Keratinocyte (primary cell): ENCODE measurements at regions not wholly inside any gene's neighbourhood (a gene's known extent, or its start where the extent isn't known, plus 50 kb on each side); places are given as distances from the start of the nearest gene placed in this dataset.

Source experiments
- DNase-seq: peaks from one replicate; pipeline ENCODE4 v3.0.0-alpha.2; 2011; ENCODE audit warnings: low read depth, missing footprints, low spot score
- FAIRE-seq: peaks from 2 replicates; lab custom pipeline; 2011; peaks lifted over from hg19 to GRCh38; lab: Jason Lieb, UNC
- H2AFZ ChIP-seq: 2 replicates; pipeline ENCODE4 v1.6.0; 2012; ENCODE audit warnings: low read length, control low read depth, inconsistent platforms; ENCODE audit not compliant: control insufficient read depth
- H3K27ac ChIP-seq: 2 replicates; pipeline ENCODE4 v1.5.1; 2011; ENCODE audit warnings: low read length; ENCODE audit not compliant: control insufficient read depth, insufficient read depth
- H3K27me3 ChIP-seq: 3 replicates; pipeline ENCODE4 v1.6.0; 2011; ENCODE audit warnings: low read length; ENCODE audit not compliant: control insufficient read depth, insufficient read depth; ENCODE audit errors: extremely low read depth
- H3K36me3 ChIP-seq, 2 experiments: 2 replicates in 1 of 2; 3 replicates in 1 of 2; pipeline ENCODE4 v1.5.1; 2011; ENCODE audit warnings: low read length in 2 of 2, mild to moderate bottlenecking in 1 of 2; ENCODE audit not compliant: control insufficient read depth in 2 of 2, insufficient read depth in 2 of 2; ENCODE audit errors: extremely low read depth in 1 of 2
- H3K4me1 ChIP-seq: 3 replicates; pipeline ENCODE4 v1.5.1; 2011; ENCODE audit warnings: low read length; ENCODE audit not compliant: control insufficient read depth, insufficient read depth; ENCODE audit errors: extremely low read depth
- H3K4me2 ChIP-seq: 3 replicates; pipeline ENCODE4 v1.6.0; 2011; ENCODE audit warnings: low read depth, low read length; ENCODE audit not compliant: control insufficient read depth, insufficient read depth; ENCODE audit errors: extremely low read depth
- H3K4me3 ChIP-seq, 3 experiments: fragments of 200-600 bp in 1 of 3; sonication (generic) in 1 of 3; 2 replicates in 2 of 3; 3 replicates in 1 of 3; pipeline ENCODE4 v1.5.1; 2011 to 2016; ENCODE audit warnings: low read length in 3 of 3, mild to moderate bottlenecking in 3 of 3, control low read depth in 2 of 3, inconsistent platforms in 1 of 3, low read depth in 1 of 3, mixed read lengths in 1 of 3, mixed run types in 1 of 3, moderate library complexity in 1 of 3; ENCODE audit not compliant: control insufficient read depth in 2 of 3, insufficient read depth in 2 of 3; ENCODE audit errors: extremely low read depth in 1 of 3
- H3K79me2 ChIP-seq: 2 replicates; pipeline ENCODE4 v1.6.0; 2012; ENCODE audit warnings: low read length; ENCODE audit not compliant: control insufficient read depth, insufficient read depth
- H3K9ac ChIP-seq: 3 replicates; pipeline ENCODE4 v1.6.0; 2011; ENCODE audit warnings: low read length; ENCODE audit not compliant: control insufficient read depth, insufficient read depth; ENCODE audit errors: extremely low read depth
- H3K9me1 ChIP-seq: 3 replicates; pipeline ENCODE4 v1.6.0; 2011; ENCODE audit warnings: low read length; ENCODE audit not compliant: control insufficient read depth, insufficient read depth; ENCODE audit errors: extremely low read depth
- H3K9me3 ChIP-seq: 2 replicates; pipeline ENCODE4 v1.5.1; 2012; ENCODE audit warnings: low read depth, low read length; ENCODE audit not compliant: control insufficient read depth
- H4K20me1 ChIP-seq: 3 replicates; pipeline ENCODE4 v1.6.0; 2011; ENCODE audit warnings: low read length; ENCODE audit not compliant: control insufficient read depth, insufficient read depth; ENCODE audit errors: extremely low read depth
- CTCF ChIP-seq, 3 experiments: IDR thresholded peaks in 1 of 3; conservative IDR thresholded peaks in 1 of 3; optimal IDR thresholded peaks in 1 of 3; 2 replicates in 2 of 3; 3 replicates in 1 of 3; pipeline versions ENCODE3 to v1.5.1; 2011; ENCODE audit warnings: low read length in 3 of 3, mild to moderate bottlenecking in 3 of 3, moderate library complexity in 2 of 3, control low read depth in 1 of 3, inconsistent platforms in 1 of 3; ENCODE audit not compliant: insufficient read depth in 2 of 3; ENCODE audit errors: extremely low read depth in 1 of 3
- EZH2 ChIP-seq: IDR thresholded peaks from one replicate; pipeline ENCODE4 v1.6.1; 2012; ENCODE audit warnings: inconsistent platforms, mild to moderate bottlenecking, low read length, moderate library complexity
- dilution Hi-C: fragments of 300-500 bp; cut with MboI; formaldehyde crosslinking; loops from one replicate; pipeline ENCODE4 v1.7.0; 2020; ENCODE audit warnings: low sequenced_read_pairs; ENCODE audit not compliant: extremely low pct_ligation_motif_present

- H3K36me3 ChIP-seq: no peaks in the 10 kb centered on the region
- H3K9ac ChIP-seq: no peak overlapping the region
- DNase-seq: no peak
- no peak overlapping the region for H3K4me2 ChIP-seq
- no peak overlapping the region for H2AFZ ChIP-seq
- H3K27ac ChIP-seq: no peak overlapping the region
- H3K79me2 ChIP-seq: no peaks in the 10 kb centered on the region
- no peaks in the 10 kb centered on the region for H3K4me1 ChIP-seq
- H3K9me1 ChIP-seq: no peaks in the 10 kb centered on the region
- H3K4me3 ChIP-seq: no peak overlapping the region
- dilution Hi-C loops: no loop called here
- no peaks in the 10 kb centered on the region for H4K20me1 ChIP-seq
- TF ChIP-seq EZH2 (no peak), CTCF (optimal IDR thresholded peaks at IDR 0.05 in 1 of 3, IDR thresholded peaks at IDR 0.05 in 1 of 3, conservative IDR thresholded peaks at IDR 0.05 in 1 of 3; ENCODE audit: extremely low read depth in 1 of 3, insufficient read depth in 2 of 3, low read length in 3 of 3) (no peak)
- no peaks in the 10 kb centered on the region for H3K27me3 ChIP-seq
- FAIRE-seq: no peak
- H3K9me3 ChIP-seq: no peaks in the 10 kb centered on the region
Measured at GRCh38 chr17:14470417-14470816, 169.5 kb downstream of the HS3ST3B1 start.

- H3K36me3 ChIP-seq: no peaks in the 10 kb centered on the region
- no peak overlapping the region for H3K4me3 ChIP-seq
- no peak for FAIRE-seq
- no peak for TF ChIP-seq EZH2
- no peak for TF ChIP-seq CTCF (optimal IDR thresholded peaks at IDR 0.05 in 1 of 3, IDR thresholded peaks at IDR 0.05 in 1 of 3, conservative IDR thresholded peaks at IDR 0.05 in 1 of 3; ENCODE audit: extremely low read depth in 1 of 3, insufficient read depth in 2 of 3, low read length in 3 of 3)
- dilution Hi-C loops: no loop called here
- no peaks in the 10 kb centered on the region for H3K27me3 ChIP-seq
- H3K79me2 ChIP-seq: no peaks in the 10 kb centered on the region
- no peak overlapping the region for H3K27ac ChIP-seq
- DNase-seq: no peak
- no peaks in the 10 kb centered on the region for H4K20me1 ChIP-seq
- H3K9ac ChIP-seq: no peak overlapping the region
- H3K4me1 ChIP-seq: no peaks in the 10 kb centered on the region
- H3K9me3 ChIP-seq: no peaks in the 10 kb centered on the region
- no peaks in the 10 kb centered on the region for H3K9me1 ChIP-seq
- H2AFZ ChIP-seq: no peak overlapping the region
- H3K4me2 ChIP-seq: no peak overlapping the region
Measured at GRCh38 chr17:14469971-14470370, 169.1 kb downstream of the HS3ST3B1 start.
